ENCODE measurements at regions not wholly inside any gene's neighbourhood (a gene's known extent, or its start where the extent isn't known, plus 50 kb on each side); places are given as distances from the start of the nearest gene placed in this dataset.

GRCh38 chr1:54464477-54465146 is 58.4 kb upstream of the SSBP3 start:
- no peak for TF ChIP-seq CTCF (tag by site-specific recombination; IDR thresholded peaks at IDR 0.05)
- TF ChIP-seq ZSCAN5A (tag by site-specific recombination; IDR thresholded peaks at IDR 0.05), result no peak
- no peak for TF ChIP-seq BCL11B (tag by site-specific recombination; IDR thresholded peaks at IDR 0.05; ENCODE audit: low read depth)
- no peak for TF ChIP-seq GLI4 (tag by site-specific recombination; IDR thresholded peaks at IDR 0.05)
- TF ChIP-seq ZXDB (tag by site-specific recombination; IDR thresholded peaks at IDR 0.05), result no peak

Data from HEK293 (cell line).